Adrenal gland (tissue), 5 donors: ENCODE measurements at regions not wholly inside any gene's neighbourhood (a gene's known extent, or its start where the extent isn't known, plus 50 kb on each side); places are given as distances from the start of the nearest gene placed in this dataset.

Experiments used
- POLR2A ChIP-seq, 2 donors: fragments of 450-650 bp; IDR thresholded peaks; one replicate each; pipeline ENCODE4 v1.6.1; 2017; ENCODE audit warnings: antibody characterized with exemption in 2 of 2, mild to moderate bottlenecking in 2 of 2, moderate library complexity in 1 of 2
- TF ChIP-seq, protein P1 (sequence below), 6 experiments: fragments of 450-650 bp in 4 of 6; fragments of 200-600 bp in 2 of 6; sonication (generic) in 1 of 6; IDR thresholded peaks; 1 replicate in 5 of 6; 2 replicates in 1 of 6; pipeline versions ENCODE4 v1.5.1 to v1.8.0; 2016 to 2021; ENCODE audit warnings: antibody characterized with exemption in 6 of 6, mild to moderate bottlenecking in 2 of 6, moderate library complexity in 1 of 6
- donor health status: DM: no; HTN: no; CAD: no.

GRCh38 chr5:2111569-2112105 is 228.9 kb upstream of the IRX4 start:
- TF ChIP-seq, protein P1, sequence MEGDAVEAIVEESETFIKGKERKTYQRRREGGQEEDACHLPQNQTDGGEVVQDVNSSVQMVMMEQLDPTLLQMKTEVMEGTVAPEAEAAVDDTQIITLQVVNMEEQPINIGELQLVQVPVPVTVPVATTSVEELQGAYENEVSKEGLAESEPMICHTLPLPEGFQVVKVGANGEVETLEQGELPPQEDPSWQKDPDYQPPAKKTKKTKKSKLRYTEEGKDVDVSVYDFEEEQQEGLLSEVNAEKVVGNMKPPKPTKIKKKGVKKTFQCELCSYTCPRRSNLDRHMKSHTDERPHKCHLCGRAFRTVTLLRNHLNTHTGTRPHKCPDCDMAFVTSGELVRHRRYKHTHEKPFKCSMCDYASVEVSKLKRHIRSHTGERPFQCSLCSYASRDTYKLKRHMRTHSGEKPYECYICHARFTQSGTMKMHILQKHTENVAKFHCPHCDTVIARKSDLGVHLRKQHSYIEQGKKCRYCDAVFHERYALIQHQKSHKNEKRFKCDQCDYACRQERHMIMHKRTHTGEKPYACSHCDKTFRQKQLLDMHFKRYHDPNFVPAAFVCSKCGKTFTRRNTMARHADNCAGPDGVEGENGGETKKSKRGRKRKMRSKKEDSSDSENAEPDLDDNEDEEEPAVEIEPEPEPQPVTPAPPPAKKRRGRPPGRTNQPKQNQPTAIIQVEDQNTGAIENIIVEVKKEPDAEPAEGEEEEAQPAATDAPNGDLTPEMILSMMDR (IDR thresholded peaks at IDR 0.05) = no peak
- no peak for TF ChIP-seq POLR2A (IDR thresholded peaks at IDR 0.05)
